AG20443 (cell line): ENCODE measurements at regions not wholly inside any gene's neighbourhood (a gene's known extent, or its start where the extent isn't known, plus 50 kb on each side); places are given as distances from the start of the nearest gene placed in this dataset.
"Not testable (repeated sequence)": the region's sequence is repeated elsewhere in the genome, so short reads cannot be mapped to it uniquely, and the experiment has no call there.

Source experiments
- DNase-seq: peaks from one replicate; pipeline ENCODE4 v3.0.0; 2012; ENCODE audit warnings: low spot score, mixed read lengths

DNA sequence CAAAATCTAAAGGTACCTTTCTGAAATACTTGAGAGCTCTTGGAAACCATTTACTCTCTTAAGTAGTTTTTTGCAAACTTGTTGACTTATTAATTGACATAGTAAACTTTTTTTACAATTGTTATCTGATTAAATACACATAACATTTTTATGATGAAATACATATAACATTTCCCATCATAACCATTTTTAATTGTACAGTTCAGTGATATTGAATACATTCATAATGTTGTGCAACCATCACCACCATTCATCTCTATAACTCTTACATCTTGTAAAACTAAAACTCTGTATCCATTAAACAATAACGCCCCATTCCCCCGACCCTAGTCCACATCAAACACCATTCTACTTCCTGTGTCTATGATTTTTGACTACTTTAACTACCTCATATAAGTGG, 95.7 kb upstream of the ZNF648 start:
- DNase-seq = no peak

- not testable (repeated sequence) for DNase-seq
These were observed 92.9 kb upstream of the ZNF648 start for GRCh38 chr1:182154425-182154824.

GRCh38 chr1:182149411-182149965, 88.0 kb upstream of the ZNF648 start:
- DNase-seq = peak; percentile 79

GRCh38 chr1:182147951-182148350, 86.4 kb upstream of the ZNF648 start:
- DNase-seq = no peak

DNA sequence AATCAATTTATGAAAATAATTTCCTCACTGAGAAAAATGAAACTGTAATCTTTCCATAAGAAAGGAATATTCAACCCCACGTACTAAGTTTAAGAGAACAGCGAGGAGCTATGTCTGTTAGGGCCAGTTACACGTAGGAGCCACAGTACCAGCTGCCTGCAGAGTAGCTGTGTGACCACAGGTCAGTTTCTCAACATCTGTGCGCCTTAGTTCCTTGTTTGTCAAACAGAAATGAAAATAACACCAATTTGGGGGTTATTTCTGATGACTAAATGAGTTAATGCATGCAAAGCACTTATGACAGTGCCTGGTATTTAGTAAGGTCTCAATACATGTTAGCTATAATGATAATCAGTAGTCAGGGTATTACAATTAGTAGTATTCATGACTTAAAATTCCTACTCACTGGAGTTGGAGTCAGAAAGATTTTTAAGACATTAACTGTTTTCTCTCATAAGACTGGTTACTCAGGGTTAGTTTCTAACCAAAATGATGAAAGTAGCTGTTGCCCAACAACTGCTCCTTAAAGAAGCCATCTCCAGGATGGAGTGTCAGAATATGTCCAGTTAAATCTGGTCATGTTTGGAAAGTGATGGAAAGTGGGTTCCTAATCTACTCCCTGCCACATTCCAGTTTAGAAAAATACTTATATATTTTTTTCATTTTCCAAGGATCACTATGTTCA, 85.8 kb upstream of the ZNF648 start:
- DNase-seq = no peak

DNA sequence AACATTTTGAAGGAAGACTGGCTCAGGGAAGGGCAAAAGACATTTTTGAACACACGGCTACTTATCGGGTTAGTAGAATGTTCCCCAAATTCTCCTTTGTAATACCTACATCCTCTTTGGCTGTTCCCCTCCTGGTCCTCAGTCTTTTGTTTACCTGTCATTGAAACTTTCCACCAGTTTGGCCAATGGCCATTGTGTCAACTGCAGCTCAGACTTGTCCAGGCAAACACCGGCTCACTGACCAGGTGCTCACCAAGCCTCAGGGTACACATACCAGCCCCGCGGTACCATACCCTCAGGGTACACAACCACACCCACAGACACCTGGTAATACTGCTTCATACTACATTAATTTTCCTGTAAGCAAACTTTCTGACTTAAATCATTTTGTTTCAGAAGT, 84.8 kb upstream of the ZNF648 start:
- no peak for DNase-seq

DNA sequence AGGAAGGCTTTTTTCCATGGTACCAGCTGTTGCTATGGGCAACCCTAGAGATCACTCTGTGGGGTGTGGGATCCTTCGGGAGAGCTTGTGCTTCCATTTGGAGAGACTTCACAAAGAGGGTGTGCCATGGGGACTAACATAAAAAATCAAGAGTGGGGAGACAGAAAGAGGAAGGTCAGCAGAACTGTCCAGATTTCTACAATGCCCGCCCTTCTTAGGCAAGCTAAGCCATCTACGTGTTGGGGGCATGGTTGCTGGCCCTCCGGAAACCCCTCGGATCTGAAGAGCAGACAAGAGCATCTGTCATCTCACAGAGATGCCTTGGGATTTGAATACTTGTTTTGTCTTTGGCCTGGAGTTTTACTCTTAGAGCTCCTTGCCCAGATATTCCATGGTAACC, 83.9 kb upstream of the ZNF648 start:
- no peak for DNase-seq

- no peak for DNase-seq
These were observed 83.1 kb upstream of the ZNF648 start for GRCh38 chr1:182144646-182145030.

GRCh38 chr1:182143825-182144645, 82.5 kb upstream of the ZNF648 start:
- DNase-seq = peak; percentile 80

- DNase-seq = peak; percentile 83
These were observed 81.7 kb upstream of the ZNF648 start for GRCh38 chr1:182143154-182143657.

- no peak for DNase-seq
These were observed 81.1 kb upstream of the ZNF648 start for GRCh38 chr1:182142621-182143020.

DNA sequence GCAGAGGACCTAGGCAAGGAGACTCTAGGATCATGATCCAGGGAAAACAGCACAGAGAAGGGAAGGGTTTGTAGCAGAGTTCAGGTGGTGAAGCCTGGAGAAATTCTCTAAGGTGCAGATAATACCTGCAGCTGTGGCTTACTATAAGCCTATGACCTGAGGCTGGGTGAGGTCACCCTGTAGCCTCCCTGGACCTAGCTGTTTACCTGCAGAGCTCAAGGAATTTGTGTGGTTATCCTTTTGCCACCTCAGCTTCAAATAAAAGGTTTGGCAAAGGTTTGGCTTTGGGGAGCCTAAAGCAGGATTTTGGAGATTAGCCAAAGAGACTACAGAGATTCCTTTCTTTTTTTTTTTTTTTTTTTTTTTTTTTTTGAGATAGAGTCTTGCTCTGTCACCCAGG, 79.5 kb upstream of the ZNF648 start:
- no peak for DNase-seq

GRCh38 chr1:182139496-182139895, 78.0 kb upstream of the ZNF648 start:
- DNase-seq = no peak

- no peak for DNase-seq
These were observed 76.0 kb upstream of the ZNF648 start for GRCh38 chr1:182137546-182137945.

DNA sequence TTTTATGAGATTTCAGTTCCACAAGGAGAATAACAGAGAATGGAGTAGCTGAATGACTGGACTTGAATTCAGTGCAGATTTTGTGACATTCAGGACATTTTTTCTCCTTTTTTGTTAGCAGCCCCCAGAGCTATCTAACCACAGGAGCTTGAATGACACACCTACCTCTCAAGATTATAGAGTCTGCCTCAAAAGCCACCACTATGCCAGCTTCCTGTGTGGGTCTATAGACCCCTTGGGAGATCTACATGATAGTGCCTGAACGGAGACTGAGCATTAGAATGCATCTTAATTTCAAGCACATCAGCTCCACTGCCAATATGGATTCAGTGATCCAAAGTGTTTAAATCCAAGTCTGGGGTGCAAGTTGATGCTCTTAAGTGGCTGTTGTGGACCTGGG, 74.4 kb upstream of the ZNF648 start:
- no peak for DNase-seq

- DNase-seq = no peak
These were observed 72.7 kb upstream of the ZNF648 start for GRCh38 chr1:182134257-182134656.

DNA sequence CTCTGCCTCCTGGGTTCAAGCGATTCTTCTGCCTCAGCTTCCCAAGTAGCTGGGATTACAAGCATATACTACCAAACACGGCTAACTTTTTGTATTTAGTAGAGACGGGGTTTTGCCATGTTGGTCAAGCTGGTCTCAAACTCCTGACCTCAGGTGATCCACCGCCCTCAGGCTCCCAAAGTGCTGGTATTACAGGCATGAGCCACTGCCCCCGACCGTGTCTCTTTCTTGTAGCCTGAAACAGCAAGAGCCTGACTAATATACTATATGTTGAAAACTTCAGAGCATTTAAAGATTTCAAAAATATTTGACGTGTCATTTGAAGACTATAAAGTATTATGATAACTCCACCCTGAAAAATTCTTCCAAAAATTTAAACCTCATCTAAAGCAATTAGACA, 71.7 kb upstream of the ZNF648 start:
- DNase-seq = no peak

GRCh38 chr1:182129398-182129797, 67.9 kb upstream of the ZNF648 start:
- no peak for DNase-seq

DNA sequence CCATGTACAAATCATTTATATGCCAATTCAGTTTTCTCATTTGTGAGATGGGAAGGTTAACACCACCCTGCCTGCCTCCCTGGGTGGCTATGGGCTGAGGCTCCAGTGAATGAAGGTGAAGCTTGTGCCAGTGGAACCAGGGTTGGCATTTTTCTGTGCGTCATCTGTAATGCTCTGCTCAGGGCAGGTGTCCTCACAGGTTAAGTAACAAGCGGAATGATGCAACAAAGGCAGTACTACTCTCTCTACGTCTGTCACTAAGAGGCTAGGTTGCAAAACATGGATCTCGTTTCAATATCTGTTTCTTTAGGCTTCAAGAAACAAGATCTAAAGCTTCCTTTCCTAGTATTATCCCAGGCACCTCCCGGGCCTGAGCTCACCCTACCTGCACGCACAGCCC, 67.0 kb upstream of the ZNF648 start:
- DNase-seq = no peak

DNA sequence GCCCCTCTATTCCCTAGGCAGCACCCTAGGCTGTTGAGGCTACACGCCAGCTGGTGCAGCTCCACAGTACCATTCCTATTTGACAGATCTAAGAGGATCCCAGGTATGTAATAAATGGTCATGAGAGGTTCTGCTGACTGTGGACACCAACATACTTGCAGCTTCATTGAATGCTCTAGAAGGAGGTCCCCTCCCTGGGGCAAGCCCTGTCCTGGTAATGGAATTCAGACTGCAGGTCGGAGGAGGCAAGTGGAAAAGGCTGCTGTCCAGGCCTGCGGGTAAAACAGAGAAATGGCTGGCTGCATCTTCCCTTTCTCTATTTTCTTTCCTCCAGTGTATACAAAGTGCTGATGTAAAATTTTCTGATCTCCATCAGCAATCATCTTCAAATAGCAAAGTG, 66.1 kb upstream of the ZNF648 start:
- DNase-seq = no peak

GRCh38 chr1:182126272-182126800, 64.8 kb upstream of the ZNF648 start:
- DNase-seq = no peak

DNA sequence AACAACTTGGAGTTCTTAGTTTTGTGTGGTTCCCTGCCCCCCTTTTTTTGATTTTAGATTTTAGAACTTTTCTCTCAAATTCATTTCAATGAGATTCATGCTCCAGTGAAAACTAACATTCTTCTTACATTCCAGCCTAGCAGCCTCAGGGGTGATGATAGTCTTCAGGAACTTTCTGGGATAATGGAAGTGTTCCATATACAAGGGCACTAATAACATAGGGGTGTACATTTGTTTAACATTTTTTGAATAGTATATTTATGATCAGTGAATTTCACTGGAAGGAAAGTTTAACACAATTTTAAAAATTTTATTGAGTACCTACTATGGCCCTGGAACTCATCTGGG, 61.4 kb upstream of the ZNF648 start:
- no peak for DNase-seq
